HEK293T (cell line): ENCODE measurements at regions not wholly inside any gene's neighbourhood (a gene's known extent, or its start where the extent isn't known, plus 50 kb on each side); places are given as distances from the start of the nearest gene placed in this dataset.
"Not testable (repeated sequence)": the region's sequence is repeated elsewhere in the genome, so short reads cannot be mapped to it uniquely, and the experiment has no call there.

Experiments used
- CTCF ChIA-PET: fragments of 350-600 bp; formaldehyde crosslinking; extraction: SDS; loops from one replicate; lab custom pipeline; 2021; ENCODE audit warnings: antibody characterized with exemption, inconsistent platforms; lab: Yijun Ruan, JAX
- POLR2A ChIA-PET: fragments of 350-600 bp; formaldehyde crosslinking; extraction: SDS; loops from one replicate; lab custom pipeline; 2020; ENCODE audit warnings: antibody characterized with exemption, inconsistent platforms; lab: Yijun Ruan, JAX
- DNase-seq: peaks from one replicate; pipeline ENCODE4 v3.0.0; 2012; ENCODE audit warnings: mixed read lengths; ENCODE audit errors: extremely low spot score

DNA sequence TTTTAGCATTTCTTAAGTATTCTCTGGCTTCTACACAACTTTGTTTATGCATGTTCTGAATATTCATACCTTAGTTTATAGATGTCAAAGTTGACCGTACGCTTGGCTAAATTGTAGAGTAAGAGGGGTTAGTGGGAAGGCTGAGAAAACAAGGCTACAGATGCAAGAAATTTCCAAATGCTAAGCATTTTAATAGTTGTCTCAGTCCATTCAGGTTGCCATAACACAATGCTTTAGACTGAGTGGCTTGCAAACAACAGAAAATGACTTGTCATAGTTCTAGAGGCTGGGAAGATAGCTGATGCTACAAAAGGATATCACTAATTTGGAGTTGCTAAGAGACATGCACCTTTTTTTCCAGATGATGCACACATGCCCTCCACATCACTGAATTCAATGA lies 53.0 kb upstream of the C1QTNF3 start:
- DNase-seq, CTCF ChIA-PET, POLR2A ChIA-PET: not testable (repeated sequence)

DNA sequence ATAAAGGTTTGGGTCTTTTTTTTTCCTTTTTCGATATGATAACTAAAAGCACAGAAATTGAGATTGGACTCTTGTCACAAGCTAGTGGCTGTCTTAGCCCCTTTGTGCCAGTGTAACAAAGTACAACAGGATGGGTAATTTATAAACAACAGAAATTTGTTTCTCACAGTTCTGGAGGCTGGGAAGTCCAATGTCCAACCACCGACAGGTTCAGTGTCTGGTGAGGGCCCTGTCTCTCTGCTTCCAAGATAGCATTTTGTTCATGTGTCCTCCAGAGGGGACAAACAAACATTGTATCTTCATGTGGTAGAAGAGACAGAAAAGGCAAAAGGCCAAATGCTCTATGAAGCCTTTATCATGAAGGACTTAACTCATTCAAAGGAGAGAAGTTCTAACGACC lies 56.9 kb upstream of the C1QTNF3 start:
- CTCF ChIA-PET, POLR2A ChIA-PET: not testable (repeated sequence)

DNA sequence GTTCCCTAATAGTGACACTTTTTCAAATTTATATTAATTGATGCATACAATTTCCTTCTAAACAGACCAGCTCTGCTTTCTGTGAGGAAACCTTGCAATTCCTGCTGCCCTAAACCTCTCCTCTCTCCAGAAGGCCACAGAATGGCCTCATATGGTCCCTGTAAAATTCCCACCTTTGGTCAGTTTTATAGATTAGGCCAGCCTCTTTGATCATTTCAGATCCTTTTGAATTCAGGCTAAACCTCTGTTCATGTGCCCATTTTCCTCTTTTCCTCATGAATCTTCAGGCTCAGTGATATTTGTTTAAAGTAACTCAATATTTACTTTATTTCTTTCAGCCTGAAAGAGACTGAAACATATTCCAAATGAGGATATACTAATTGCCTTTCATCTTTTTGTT lies 58.6 kb upstream of the C1QTNF3 start:
- DNase-seq, CTCF ChIA-PET, POLR2A ChIA-PET: not testable (repeated sequence)

More for the DNA sequence above, 56.9 kb upstream of the C1QTNF3 start:
- not testable (repeated sequence) for DNase-seq

DNA sequence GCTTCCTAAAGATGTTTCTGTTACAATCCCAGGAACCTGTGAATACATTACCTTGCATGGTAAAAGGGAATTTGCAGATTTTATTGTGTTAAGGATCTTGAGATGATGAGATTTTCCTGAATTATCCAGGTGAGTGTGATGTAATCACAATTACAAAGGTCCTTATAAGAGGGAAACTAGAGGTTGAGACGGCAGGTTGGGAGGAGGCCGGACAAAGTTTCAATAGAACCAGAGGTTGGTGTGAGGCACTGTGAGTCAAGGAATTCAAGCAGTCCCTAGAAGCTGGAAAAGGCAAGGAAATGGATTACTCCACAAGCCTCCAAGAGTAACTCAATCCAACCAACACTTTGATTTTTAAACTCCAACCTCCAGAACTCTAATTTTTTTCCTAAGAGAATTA lies 65.9 kb upstream of the C1QTNF3 start:
- CTCF ChIA-PET, DNase-seq, POLR2A ChIA-PET: not testable (repeated sequence)

- DNase-seq, POLR2A ChIA-PET, CTCF ChIA-PET: not testable (repeated sequence)
Measured at GRCh38 chr5:34124280-34124679, 81.3 kb upstream of the C1QTNF3 start.

DNA sequence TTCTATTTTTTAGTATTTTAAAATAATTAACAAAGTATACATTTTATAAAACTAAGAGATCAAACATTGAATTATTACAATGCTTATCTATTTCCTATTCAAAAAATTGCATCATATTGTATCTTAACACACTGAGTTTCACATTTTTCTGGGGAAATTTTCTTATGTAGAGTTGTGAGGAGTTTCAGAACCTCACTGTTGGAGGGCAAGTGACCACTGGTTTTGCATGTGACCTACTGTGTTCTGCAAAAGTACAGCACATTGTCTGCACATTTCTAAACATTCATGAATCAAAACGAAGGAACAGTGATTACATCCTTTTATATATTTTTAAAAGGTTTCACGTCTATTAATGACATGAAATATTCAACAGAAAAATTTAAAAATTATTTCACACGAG lies 82.3 kb upstream of the C1QTNF3 start:
- DNase-seq, POLR2A ChIA-PET, CTCF ChIA-PET: not testable (repeated sequence)

GRCh38 chr5:34126741-34127140 lies 83.7 kb upstream of the C1QTNF3 start:
- CTCF ChIA-PET, DNase-seq, POLR2A ChIA-PET: not testable (repeated sequence)

GRCh38 chr5:34127818-34128217 lies 84.8 kb upstream of the C1QTNF3 start:
- DNase-seq, POLR2A ChIA-PET, CTCF ChIA-PET: not testable (repeated sequence)

DNA sequence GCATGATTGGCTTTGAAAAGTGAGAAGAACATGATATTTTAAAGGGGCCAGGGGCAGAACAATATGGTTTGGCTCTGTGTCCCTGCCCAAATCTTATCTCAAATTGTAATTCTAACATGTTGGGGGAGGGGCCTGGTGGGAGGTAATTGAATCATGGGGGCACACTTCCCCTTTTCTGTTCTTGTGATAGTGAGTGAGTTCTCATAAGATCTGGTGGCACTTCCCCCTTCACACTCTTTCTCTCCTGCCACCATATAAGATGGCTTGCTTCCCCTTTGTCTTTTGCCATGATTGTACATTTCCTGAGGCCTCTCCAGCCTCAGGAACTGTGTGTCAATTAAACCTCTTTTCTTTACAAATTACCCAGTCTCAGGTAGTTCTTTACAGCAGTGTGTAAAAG lies 85.9 kb upstream of the C1QTNF3 start:
- POLR2A ChIA-PET, DNase-seq, CTCF ChIA-PET: not testable (repeated sequence)

GRCh38 chr5:34154988-34155387 lies 112.0 kb upstream of the C1QTNF3 start:
- DNase-seq, POLR2A ChIA-PET, CTCF ChIA-PET: not testable (repeated sequence)

DNA sequence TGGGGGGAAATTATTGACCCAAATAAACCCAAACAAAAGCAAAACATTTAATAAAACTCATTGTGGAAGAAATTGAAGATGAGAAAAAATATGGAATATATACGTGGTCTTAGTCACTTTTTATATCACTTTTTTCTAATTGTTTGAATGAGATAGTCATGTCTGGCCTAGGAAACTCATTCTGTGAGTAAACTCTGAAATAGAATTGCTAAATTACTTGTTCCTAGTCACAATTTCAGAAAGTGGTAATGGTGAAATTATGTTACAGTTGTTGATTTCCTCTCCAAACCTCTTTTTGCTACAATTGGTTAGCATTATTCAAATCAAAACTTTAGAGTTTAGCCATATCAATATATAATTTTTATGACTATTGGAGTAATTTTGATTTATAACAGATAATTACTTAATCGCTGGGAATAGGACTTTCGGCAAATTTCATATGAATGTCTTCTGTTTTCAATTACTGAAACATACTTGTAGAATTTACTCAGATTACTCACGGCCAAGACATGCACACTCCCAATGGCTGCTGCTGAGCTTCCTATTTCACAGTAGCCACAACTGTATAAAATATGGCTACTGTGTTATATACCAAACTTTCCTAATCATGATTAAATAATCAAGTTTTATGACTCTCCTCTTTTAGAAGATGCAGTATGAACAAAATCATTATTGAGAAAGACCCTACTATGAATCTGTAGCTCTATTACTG lies 113.8 kb upstream of the C1QTNF3 start:
- POLR2A ChIA-PET, DNase-seq, CTCF ChIA-PET: not testable (repeated sequence)

GRCh38 chr5:34160904-34161303 lies 117.9 kb upstream of the C1QTNF3 start:
- CTCF ChIA-PET, DNase-seq, POLR2A ChIA-PET: not testable (repeated sequence)

- CTCF ChIA-PET, POLR2A ChIA-PET: not testable (repeated sequence)
Measured at GRCh38 chr5:34171398-34171797, 128.4 kb upstream of the C1QTNF3 start.

GRCh38 chr5:34179453-34180190 lies 136.6 kb upstream of the C1QTNF3 start:
- CTCF ChIA-PET, POLR2A ChIA-PET, DNase-seq: not testable (repeated sequence)

More at GRCh38 chr5:34171398-34171797, 128.4 kb upstream of the C1QTNF3 start:
- DNase-seq: not testable (repeated sequence)

- DNase-seq, CTCF ChIA-PET, POLR2A ChIA-PET: not testable (repeated sequence)
Measured at GRCh38 chr5:34180225-34180624, 137.2 kb upstream of the C1QTNF3 start.

GRCh38 chr5:34180940-34181614 lies 138.1 kb upstream of the C1QTNF3 start:
- POLR2A ChIA-PET, CTCF ChIA-PET: not testable (repeated sequence)

GRCh38 chr5:34185005-34185404 lies 142.0 kb upstream of the C1QTNF3 start:
- DNase-seq, POLR2A ChIA-PET, CTCF ChIA-PET: not testable (repeated sequence)

More at GRCh38 chr5:34180940-34181614, 138.1 kb upstream of the C1QTNF3 start:
- not testable (repeated sequence) for DNase-seq

DNA sequence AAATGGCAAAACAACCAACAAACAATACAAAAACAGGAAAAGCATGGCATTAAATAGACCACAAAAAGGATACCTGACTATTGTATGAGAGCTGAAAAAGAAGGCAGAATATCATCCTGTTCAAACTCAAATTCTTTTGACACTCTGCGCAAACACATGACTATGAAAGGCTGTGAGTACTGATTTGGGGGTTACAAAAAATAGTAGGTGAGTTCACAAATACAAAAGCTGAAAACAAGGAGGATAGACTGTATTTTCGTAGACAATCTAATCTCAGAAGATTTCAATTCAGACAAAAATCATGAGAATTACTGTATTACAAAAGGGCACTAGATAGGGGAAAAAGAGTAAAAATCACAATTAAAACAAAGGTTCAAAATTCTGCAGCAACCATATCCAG lies 142.6 kb upstream of the C1QTNF3 start:
- POLR2A ChIA-PET, DNase-seq, CTCF ChIA-PET: not testable (repeated sequence)

DNA sequence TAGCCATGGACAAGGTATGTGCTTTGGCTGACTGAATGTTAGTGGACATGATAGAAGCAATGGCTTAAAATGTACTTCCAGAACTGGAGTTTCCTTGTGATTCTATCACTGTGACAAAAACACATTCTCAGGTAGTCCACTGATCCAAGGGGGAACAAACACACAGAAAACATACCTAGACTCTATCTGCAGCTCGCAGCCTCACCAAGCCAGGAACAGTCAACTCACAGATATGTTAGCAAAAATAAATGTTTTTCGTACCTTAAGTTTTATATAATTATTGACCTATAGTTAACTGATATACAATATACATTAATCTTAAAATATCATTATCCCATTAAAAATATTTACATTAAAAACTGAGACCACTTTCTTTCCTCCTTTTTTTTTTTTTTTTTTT lies 143.1 kb upstream of the C1QTNF3 start:
- CTCF ChIA-PET, POLR2A ChIA-PET, DNase-seq: not testable (repeated sequence)
